Thyroid gland (tissue), 4 donors: ENCODE measurements at regions not wholly inside any gene's neighbourhood (a gene's known extent, or its start where the extent isn't known, plus 50 kb on each side); places are given as distances from the start of the nearest gene placed in this dataset.

Experiments used
- POLR2A ChIP-seq, 2 donors: fragments of 450-650 bp; IDR thresholded peaks; one replicate each; pipeline ENCODE4 v1.6.1; 2017; ENCODE audit warnings: antibody characterized with exemption in 2 of 2, mild to moderate bottlenecking in 2 of 2, moderate library complexity in 1 of 2
- TF ChIP-seq, protein P1 (sequence below), 6 experiments: fragments of 200-600 bp in 3 of 6; fragments of 450-650 bp in 3 of 6; sonication (generic) in 3 of 6; IDR thresholded peaks; one replicate each; pipeline ENCODE4 v1.5.1; 2016 to 2019; ENCODE audit warnings: antibody characterized with exemption in 6 of 6, mild to moderate bottlenecking in 2 of 6, inconsistent platforms in 1 of 6, moderate library complexity in 1 of 6

DNA sequence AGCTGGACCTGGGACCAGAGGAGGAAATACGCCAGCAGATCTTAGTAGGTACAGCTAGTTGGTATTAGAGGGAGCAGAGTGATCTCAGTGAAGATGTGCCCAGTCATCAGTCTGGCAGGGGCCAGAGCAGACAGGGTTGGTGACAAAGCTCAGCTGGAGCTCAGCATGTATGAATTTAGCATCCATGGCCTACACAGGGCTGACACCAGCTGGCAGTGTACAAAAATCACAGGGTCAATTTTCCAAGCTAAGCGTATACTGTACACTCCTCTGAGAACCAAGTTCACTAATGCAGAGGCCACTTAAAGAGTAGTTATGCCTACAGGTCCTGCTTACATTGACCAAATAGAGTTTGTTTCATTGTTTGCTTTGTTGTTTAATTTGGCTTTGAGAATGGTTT, 146.6 kb downstream of the SLC24A2 start:
- TF ChIP-seq, protein P1, sequence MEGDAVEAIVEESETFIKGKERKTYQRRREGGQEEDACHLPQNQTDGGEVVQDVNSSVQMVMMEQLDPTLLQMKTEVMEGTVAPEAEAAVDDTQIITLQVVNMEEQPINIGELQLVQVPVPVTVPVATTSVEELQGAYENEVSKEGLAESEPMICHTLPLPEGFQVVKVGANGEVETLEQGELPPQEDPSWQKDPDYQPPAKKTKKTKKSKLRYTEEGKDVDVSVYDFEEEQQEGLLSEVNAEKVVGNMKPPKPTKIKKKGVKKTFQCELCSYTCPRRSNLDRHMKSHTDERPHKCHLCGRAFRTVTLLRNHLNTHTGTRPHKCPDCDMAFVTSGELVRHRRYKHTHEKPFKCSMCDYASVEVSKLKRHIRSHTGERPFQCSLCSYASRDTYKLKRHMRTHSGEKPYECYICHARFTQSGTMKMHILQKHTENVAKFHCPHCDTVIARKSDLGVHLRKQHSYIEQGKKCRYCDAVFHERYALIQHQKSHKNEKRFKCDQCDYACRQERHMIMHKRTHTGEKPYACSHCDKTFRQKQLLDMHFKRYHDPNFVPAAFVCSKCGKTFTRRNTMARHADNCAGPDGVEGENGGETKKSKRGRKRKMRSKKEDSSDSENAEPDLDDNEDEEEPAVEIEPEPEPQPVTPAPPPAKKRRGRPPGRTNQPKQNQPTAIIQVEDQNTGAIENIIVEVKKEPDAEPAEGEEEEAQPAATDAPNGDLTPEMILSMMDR (IDR thresholded peaks at IDR 0.05): no peak
- no peak for TF ChIP-seq POLR2A (IDR thresholded peaks at IDR 0.05)
